ENCODE measurements at regions not wholly inside any gene's neighbourhood (a gene's known extent, or its start where the extent isn't known, plus 50 kb on each side); places are given as distances from the start of the nearest gene placed in this dataset.

- no peak for ATAC-seq
- no peak for TF ChIP-seq TSHZ2 (CRISPR knock-in tag; IDR thresholded peaks at IDR 0.05)
- no peak for TF ChIP-seq OSR1 (CRISPR knock-in tag; IDR thresholded peaks at IDR 0.05)
- no peak for TF ChIP-seq SNAI2 (CRISPR knock-in tag; IDR thresholded peaks at IDR 0.05)
- TF ChIP-seq POU6F1 (CRISPR knock-in tag; IDR thresholded peaks at IDR 0.05; ENCODE audit: borderline replicate concordance, low read depth), result no peak
- TF ChIP-seq CREB5 (CRISPR knock-in tag; IDR thresholded peaks at IDR 0.05; ENCODE audit: low read depth), result no peak
- TF ChIP-seq PATZ1 (CRISPR knock-in tag; IDR thresholded peaks at IDR 0.05; ENCODE audit: borderline replicate concordance), result no peak
Observed at GRCh38 chr1:58094221-58094620, 452.3 kb downstream of the OMA1 start.

GRCh38 chr1:58090640-58091039 is 455.9 kb downstream of the OMA1 start:
- ATAC-seq, result no peak
- no peak for TF ChIP-seq TCF4 (CRISPR knock-in tag; IDR thresholded peaks at IDR 0.05; ENCODE audit: borderline replicate concordance)
- no peak for TF ChIP-seq SNAI2 (CRISPR knock-in tag; IDR thresholded peaks at IDR 0.05)
- TF ChIP-seq RARB (CRISPR knock-in tag; IDR thresholded peaks at IDR 0.05), result no peak
- no peak for TF ChIP-seq ESRRG (CRISPR knock-in tag; IDR thresholded peaks at IDR 0.05)
- no peak for TF ChIP-seq TOX (CRISPR knock-in tag; IDR thresholded peaks at IDR 0.05; ENCODE audit: borderline replicate concordance)
- no peak for TF ChIP-seq PATZ1 (CRISPR knock-in tag; IDR thresholded peaks at IDR 0.05; ENCODE audit: borderline replicate concordance)
- no peak for TF ChIP-seq GLIS3 (CRISPR knock-in tag; IDR thresholded peaks at IDR 0.05)
- no peak for TF ChIP-seq BACH2 (CRISPR knock-in tag; IDR thresholded peaks at IDR 0.05; ENCODE audit: borderline replicate concordance)
- no peak for TF ChIP-seq ISL1 (CRISPR knock-in tag; IDR thresholded peaks at IDR 0.05)
- no peak for TF ChIP-seq CREB5 (CRISPR knock-in tag; IDR thresholded peaks at IDR 0.05; ENCODE audit: low read depth)
- no peak for TF ChIP-seq ZNF70 (CRISPR knock-in tag; IDR thresholded peaks at IDR 0.05)
- TF ChIP-seq CSDC2 (CRISPR knock-in tag; IDR thresholded peaks at IDR 0.05), result no peak
- TF ChIP-seq POU6F1 (CRISPR knock-in tag; IDR thresholded peaks at IDR 0.05; ENCODE audit: borderline replicate concordance, low read depth), result no peak
- no peak for TF ChIP-seq ZNF565 (CRISPR knock-in tag; conservative IDR thresholded peaks at IDR 0.05; ENCODE audit: low read depth)
- no peak for TF ChIP-seq TSHZ2 (CRISPR knock-in tag; IDR thresholded peaks at IDR 0.05)
- no peak for TF ChIP-seq OSR1 (CRISPR knock-in tag; IDR thresholded peaks at IDR 0.05)
- no peak for TF ChIP-seq ZFP3 (CRISPR knock-in tag; IDR thresholded peaks at IDR 0.05)
- TF ChIP-seq ZFP30 (CRISPR knock-in tag; IDR thresholded peaks at IDR 0.05), result no peak
- TF ChIP-seq CSRNP3 (CRISPR knock-in tag; IDR thresholded peaks at IDR 0.05), result no peak
- no peak for TF ChIP-seq ZC3H10 (CRISPR knock-in tag; IDR thresholded peaks at IDR 0.05)
